GM19023 (cell line): ENCODE measurements at regions not wholly inside any gene's neighbourhood (a gene's known extent, or its start where the extent isn't known, plus 50 kb on each side); places are given as distances from the start of the nearest gene placed in this dataset.
"Not testable (repeated sequence)": the region's sequence is repeated elsewhere in the genome, so short reads cannot be mapped to it uniquely, and the experiment has no call there.

Experiments used
- ATAC-seq: cut with Tn5 transposase; IDR thresholded peaks from one replicate; pipeline ENCODE4 v1.9.1; 2021; ENCODE audit warnings: mild to moderate bottlenecking, moderate library complexity; ENCODE audit not compliant: unreplicated experiment

GRCh38 chr20:47892681-47893080, 107.4 kb upstream of the SULF2 start:
- ATAC-seq, result not testable (repeated sequence)

GRCh38 chr20:47890708-47891107, 105.4 kb upstream of the SULF2 start:
- not testable (repeated sequence) for ATAC-seq

- ATAC-seq, result not testable (repeated sequence)
Measured at GRCh38 chr20:47889751-47890150, 104.5 kb upstream of the SULF2 start.

- no peak for ATAC-seq
Measured at GRCh38 chr20:47888351-47888750, 103.1 kb upstream of the SULF2 start.

- ATAC-seq, result no peak
Measured at GRCh38 chr20:47887477-47888080, 102.3 kb upstream of the SULF2 start.

- ATAC-seq, result no peak
Measured at GRCh38 chr20:47887064-47887463, 101.8 kb upstream of the SULF2 start.

- ATAC-seq, result no peak
Measured at GRCh38 chr20:47886454-47887041, 101.3 kb upstream of the SULF2 start.

GRCh38 chr20:47885909-47886453, 100.7 kb upstream of the SULF2 start:
- ATAC-seq, result no peak

GRCh38 chr20:47883940-47884339, 98.7 kb upstream of the SULF2 start:
- ATAC-seq, result not testable (repeated sequence)

GRCh38 chr20:47883186-47883585, 97.9 kb upstream of the SULF2 start:
- ATAC-seq, result no peak

- ATAC-seq, result no peak
Measured at GRCh38 chr20:47879771-47880170, 94.5 kb upstream of the SULF2 start.

- no peak for ATAC-seq
Measured at GRCh38 chr20:47878601-47879027, 93.3 kb upstream of the SULF2 start.

- no peak for ATAC-seq
Measured at GRCh38 chr20:47876311-47877088, 91.2 kb upstream of the SULF2 start.

- no peak for ATAC-seq
Measured at GRCh38 chr20:47875297-47876025, 90.2 kb upstream of the SULF2 start.

GRCh38 chr20:47872341-47872740, 87.1 kb upstream of the SULF2 start:
- ATAC-seq, result no peak

GRCh38 chr20:47870475-47870874, 85.2 kb upstream of the SULF2 start:
- ATAC-seq, result no peak

- no peak for ATAC-seq
Measured at GRCh38 chr20:47868744-47869143, 83.5 kb upstream of the SULF2 start.

- ATAC-seq, result no peak
Measured at GRCh38 chr20:47868236-47868635, 83.0 kb upstream of the SULF2 start.

GRCh38 chr20:47867831-47868230, 82.5 kb upstream of the SULF2 start:
- ATAC-seq, result no peak

- ATAC-seq, result no peak
Measured at GRCh38 chr20:47866480-47866879, 81.2 kb upstream of the SULF2 start.

GRCh38 chr20:47865912-47866311, 80.6 kb upstream of the SULF2 start:
- ATAC-seq, result no peak
